Stimulated activated CD4-positive, alpha-beta T cell treated with anti-CD3 and anti-CD28 coated beads, Interleukin-15, amount 100 ng/mL, for 48 hours (primary cell): ENCODE measurements at regions not wholly inside any gene's neighbourhood (a gene's known extent, or its start where the extent isn't known, plus 50 kb on each side); places are given as distances from the start of the nearest gene placed in this dataset.

ENCODE experiments used
- DNase-seq, 2 donors: peaks; one replicate each; pipeline ENCODE4 v3.0.0-alpha.2; 2020; ENCODE audit warnings: low read depth in 2 of 2

DNA sequence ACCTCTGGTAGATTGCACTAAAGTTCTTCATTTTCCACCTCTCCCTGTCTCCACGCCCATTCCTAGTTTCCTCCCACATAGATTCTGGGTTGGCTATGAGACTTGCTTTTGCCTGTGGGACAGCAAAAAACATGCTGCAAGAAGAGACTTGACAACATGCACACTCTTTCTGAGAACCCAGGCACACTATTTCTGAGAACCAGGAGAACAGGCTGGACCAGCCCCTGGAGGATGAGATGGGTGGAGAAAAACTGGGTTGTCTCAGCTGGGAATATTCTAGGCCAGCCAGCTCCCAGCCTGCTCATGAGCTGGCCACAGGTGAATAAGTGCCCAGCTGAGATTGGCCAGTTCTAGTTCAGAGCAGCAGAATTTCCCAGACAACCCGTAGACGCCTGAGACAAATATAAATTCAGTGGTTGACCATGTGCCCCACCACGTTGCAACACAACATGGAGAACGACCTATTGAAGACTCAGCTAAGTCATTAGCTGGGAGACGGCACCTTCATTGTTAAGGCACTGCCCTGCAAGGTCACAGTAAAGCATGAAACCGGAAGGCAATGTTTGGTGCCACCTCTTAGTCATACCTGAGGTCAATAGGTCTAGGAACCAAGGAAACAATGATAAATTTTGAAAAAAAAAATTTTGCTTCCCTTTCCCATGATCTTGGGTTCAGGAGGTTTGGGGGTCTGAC, 92.7 kb upstream of the AKR1E2 start:
- DNase-seq, result no peak

DNA sequence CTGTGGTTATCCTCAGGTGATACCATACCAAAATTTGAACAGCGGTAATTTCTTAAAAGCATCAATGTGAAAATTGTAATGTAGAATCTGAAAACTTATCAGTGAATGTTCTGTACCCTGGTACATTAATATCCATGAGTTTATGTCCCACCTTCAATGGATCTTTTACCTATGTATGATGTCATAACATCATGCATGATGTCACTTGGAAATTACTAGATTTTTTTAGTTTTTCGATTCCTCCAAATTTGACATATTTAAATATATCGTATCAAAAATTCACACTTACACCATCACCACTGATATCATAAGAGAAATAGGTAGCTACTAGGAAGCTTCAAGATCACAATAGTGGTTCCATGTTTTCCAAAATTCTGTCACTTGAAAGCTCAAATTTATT, 95.0 kb upstream of the AKR1E2 start:
- DNase-seq, result no peak

GRCh38 chr10:4725917-4726606, 99.9 kb upstream of the AKR1E2 start:
- DNase-seq, result no peak

DNA sequence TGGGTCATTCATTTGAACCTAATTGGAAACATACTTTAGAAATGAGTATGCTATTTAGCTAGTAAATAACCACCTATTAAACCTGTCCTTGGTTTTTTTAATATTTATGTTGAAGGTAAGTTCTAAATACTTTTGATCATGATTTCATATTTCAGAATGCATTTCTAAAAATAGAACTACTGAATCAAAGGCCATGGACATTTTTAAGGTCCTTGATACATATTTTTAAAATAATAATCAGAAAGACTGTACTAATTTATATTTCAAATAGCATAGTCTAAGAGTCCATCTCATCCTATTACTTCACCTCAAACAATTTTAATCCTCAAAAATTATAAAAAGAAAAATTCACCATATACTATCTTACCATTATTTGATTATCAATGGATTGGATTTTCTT, 102.1 kb upstream of the AKR1E2 start:
- no peak for DNase-seq

GRCh38 chr10:4721999-4722753, 103.8 kb upstream of the AKR1E2 start:
- DNase-seq, result no peak

DNA sequence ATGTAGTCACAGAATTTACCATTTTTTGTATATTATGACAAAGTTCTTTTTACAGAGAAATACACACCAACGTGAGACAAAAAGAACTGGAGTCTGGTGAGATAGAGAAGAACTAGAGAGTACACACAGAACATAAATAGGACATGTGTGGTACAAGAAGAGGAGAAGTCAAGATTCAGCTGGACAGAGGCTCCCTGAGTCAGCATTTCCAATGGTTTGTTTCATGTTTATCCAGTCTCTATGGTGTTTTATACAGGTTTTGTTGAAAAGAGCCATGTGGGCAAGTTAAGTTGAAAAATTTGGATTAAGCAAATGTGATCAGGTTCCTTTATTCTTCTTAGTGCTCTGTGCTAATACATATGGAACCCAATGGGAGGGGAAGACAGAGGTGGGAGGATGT, 105.5 kb upstream of the AKR1E2 start:
- no peak for DNase-seq

DNA sequence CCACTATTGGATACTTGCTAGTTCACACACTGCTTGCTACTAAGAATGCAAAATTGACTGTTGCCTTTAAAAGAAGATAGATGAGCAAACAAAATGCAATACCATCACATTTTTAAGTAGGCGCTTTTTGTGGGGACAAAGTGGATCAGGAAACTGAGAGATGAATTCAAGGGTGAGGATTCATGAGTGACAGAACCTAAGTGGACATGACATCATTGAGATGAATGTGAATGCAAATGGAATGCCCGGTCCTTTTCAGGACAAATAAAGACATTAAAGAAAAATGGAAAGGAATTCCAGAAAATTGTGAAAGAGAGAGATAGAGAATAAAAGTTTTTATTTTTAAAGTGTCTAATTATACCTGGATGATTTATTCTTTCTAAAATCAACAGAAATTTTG, 106.3 kb upstream of the AKR1E2 start:
- no peak for DNase-seq

- no peak for DNase-seq
Measured at GRCh38 chr10:4719036-4719435, 107.0 kb upstream of the AKR1E2 start.

GRCh38 chr10:4718544-4718943, 107.5 kb upstream of the AKR1E2 start:
- no peak for DNase-seq

DNA sequence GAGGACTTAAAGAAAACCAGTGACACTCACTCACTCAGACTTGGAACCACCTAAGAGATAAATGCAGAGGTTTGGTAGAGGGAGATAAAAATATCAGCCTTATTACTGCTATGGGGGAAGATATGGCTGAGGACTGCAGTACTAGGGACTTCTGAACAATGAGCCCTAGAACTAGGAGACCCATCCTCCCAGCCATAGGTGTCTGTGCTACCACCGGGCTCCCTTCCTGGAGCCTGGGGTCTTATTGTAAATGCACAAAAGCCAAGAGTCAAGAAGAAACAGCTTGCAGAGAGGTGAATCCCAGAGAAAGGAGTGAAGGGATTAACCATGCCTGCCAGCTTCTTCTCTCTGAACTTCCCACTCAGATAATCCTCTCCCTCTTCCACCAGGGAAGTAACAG, 108.3 kb upstream of the AKR1E2 start:
- DNase-seq, result no peak

DNA sequence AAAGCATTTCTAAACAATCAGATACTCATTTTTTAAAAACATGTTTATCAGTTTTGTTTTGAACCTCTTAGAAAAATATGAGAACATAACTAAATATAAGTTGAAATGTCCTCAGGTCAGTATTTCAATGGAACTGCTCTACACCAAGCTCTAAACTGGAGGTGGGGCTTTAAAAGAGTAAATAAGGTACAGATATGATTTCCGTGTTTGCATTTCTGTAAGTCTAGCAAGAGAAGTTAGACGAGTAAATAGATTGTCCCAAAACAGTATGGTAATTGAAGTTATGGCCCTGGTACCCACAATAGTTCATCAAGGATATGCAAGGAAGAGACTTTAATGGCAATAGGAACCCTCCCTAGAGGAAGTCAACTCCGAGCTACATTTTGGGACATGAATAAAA, 115.1 kb upstream of the AKR1E2 start:
- DNase-seq, result no peak

GRCh38 chr10:4708123-4708759, 117.8 kb upstream of the AKR1E2 start:
- peak in 1 of 2 donors; percentile 7 for DNase-seq

GRCh38 chr10:4707221-4707620, 118.8 kb upstream of the AKR1E2 start:
- DNase-seq, result no peak

GRCh38 chr10:4704034-4704545, 121.9 kb upstream of the AKR1E2 start:
- DNase-seq, result no peak

- DNase-seq, result no peak
Measured at GRCh38 chr10:4701016-4701415, 125.0 kb upstream of the AKR1E2 start.

GRCh38 chr10:4699950-4700730, 125.9 kb upstream of the AKR1E2 start:
- no peak for DNase-seq

GRCh38 chr10:4698075-4698474, 127.9 kb upstream of the AKR1E2 start:
- DNase-seq, result no peak

- DNase-seq, result no peak
Measured at GRCh38 chr10:4696186-4696585, 129.8 kb upstream of the AKR1E2 start.

DNA sequence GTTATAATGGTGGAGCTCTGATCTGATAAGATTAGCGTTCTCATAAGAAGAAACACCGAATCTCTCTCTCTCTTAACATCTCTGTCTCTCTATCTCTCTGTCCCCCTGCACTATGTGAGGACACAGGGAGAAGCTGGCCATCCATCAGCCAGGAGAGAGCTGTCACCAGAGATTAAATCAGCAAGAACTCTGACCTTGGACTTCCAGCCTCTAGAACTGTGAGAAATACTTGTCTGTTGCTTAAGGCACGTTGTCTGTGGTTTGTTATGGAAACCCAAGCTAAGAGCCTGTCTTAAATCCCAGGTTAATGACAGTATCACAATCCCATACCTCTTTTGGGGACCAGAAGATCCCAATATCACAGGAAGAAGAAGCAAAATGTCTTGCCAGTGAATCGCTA, 132.0 kb upstream of the AKR1E2 start:
- no peak for DNase-seq

DNA sequence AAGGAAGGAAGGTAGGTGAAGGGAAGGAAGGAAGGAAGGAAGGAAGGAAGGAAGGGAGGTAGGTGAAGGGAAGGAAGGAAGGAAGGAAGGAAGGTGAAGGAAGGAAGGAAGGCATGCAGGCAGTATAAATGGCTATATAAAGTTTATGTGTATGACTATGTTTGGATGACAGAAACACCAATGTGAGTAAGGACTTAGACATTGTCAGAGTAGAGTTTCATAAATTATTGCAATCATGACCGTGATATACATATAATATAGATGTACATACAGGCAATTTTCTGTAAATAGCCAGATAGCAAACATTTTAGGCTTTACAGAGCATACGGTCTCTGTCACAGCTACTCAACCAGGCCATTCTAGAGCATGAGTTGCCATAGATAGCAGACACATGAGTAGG, 133.8 kb upstream of the AKR1E2 start:
- DNase-seq, result no peak

DNA sequence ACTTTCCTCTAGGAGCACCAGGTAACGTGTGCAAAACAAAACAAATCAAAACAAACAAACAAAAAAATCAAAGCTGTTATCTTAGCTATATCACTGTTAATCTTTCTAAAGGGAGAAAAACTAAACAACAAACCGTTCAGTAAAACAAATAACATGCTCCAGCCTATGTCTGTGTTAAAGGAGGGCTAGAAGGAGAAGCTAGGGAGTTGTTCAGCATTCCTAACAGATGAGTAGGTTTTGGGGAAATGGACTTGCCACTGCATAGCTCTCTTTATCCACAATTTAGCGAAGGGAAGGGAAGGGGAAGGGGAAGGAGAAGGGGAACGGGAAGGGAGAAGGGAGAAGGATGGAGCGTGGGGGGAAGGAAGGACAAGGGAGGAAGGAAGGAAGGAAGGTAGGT, 134.2 kb upstream of the AKR1E2 start:
- no peak for DNase-seq
